ENCODE measurements at regions not wholly inside any gene's neighbourhood (a gene's known extent, or its start where the extent isn't known, plus 50 kb on each side); places are given as distances from the start of the nearest gene placed in this dataset.
A peak's percentile ranks its signal among the peaks of the same experiment; 100 is the strongest.

GRCh38 chr1:30345491-30346130 is 377.8 kb downstream of the MATN1 start:
- DNase-seq, result peak; percentile 75

GRCh38 chr1:30343562-30343961 is 379.8 kb downstream of the MATN1 start:
- no peak for DNase-seq

GRCh38 chr1:30342535-30343141 is 380.7 kb downstream of the MATN1 start:
- DNase-seq, result no peak

- DNase-seq, result no peak
These were observed 382.5 kb downstream of the MATN1 start for GRCh38 chr1:30340934-30341333.

GRCh38 chr1:30339866-30340265 is 383.5 kb downstream of the MATN1 start:
- no peak for DNase-seq

- no peak for DNase-seq
These were observed 384.6 kb downstream of the MATN1 start for GRCh38 chr1:30338765-30339164.

GRCh38 chr1:30337324-30337620 is 386.1 kb downstream of the MATN1 start:
- peak; percentile 22 for DNase-seq

- no peak for DNase-seq
These were observed 386.6 kb downstream of the MATN1 start for GRCh38 chr1:30336550-30337323.

GRCh38 chr1:30335997-30336390 is 387.4 kb downstream of the MATN1 start:
- no peak for DNase-seq

GRCh38 chr1:30335389-30335996 is 387.9 kb downstream of the MATN1 start:
- DNase-seq, result no peak

- no peak for DNase-seq
These were observed 388.6 kb downstream of the MATN1 start for GRCh38 chr1:30334767-30335166.

- no peak for DNase-seq
These were observed 391.0 kb downstream of the MATN1 start for GRCh38 chr1:30332116-30333094.

- DNase-seq, result no peak
These were observed 391.8 kb downstream of the MATN1 start for GRCh38 chr1:30331415-30332065.

GRCh38 chr1:30330644-30331043 is 392.7 kb downstream of the MATN1 start:
- no peak for DNase-seq

- DNase-seq, result no peak
These were observed 393.4 kb downstream of the MATN1 start for GRCh38 chr1:30329802-30330557.

GRCh38 chr1:30329263-30329753 is 394.1 kb downstream of the MATN1 start:
- no peak for DNase-seq

GRCh38 chr1:30328401-30329262 is 394.8 kb downstream of the MATN1 start:
- no peak for DNase-seq

GRCh38 chr1:30328100-30328370 is 395.4 kb downstream of the MATN1 start:
- DNase-seq, result no peak

- no peak for DNase-seq
These were observed 395.9 kb downstream of the MATN1 start for GRCh38 chr1:30327370-30328099.

- no peak for DNase-seq
These were observed 397.4 kb downstream of the MATN1 start for GRCh38 chr1:30325999-30326398.
